Glutamatergic neuron (in vitro differentiated cells): ENCODE measurements at regions not wholly inside any gene's neighbourhood (a gene's known extent, or its start where the extent isn't known, plus 50 kb on each side); places are given as distances from the start of the nearest gene placed in this dataset.

ENCODE experiments used
- DNase-seq: peaks from one replicate; pipeline ENCODE4 v3.0.0; 2022
- H3K27ac Mint-ChIP-seq: one replicate; pipeline ENCODE4 v1.8.0; 2020; ENCODE audit warnings: mild to moderate bottlenecking, mixed read lengths, inconsistent platforms; ENCODE audit not compliant: unreplicated experiment
- H3K27me3 Mint-ChIP-seq: one replicate; pipeline ENCODE4 v1.8.0; 2020; ENCODE audit warnings: mild to moderate bottlenecking, moderate library complexity, mixed read lengths, inconsistent platforms; ENCODE audit not compliant: unreplicated experiment
- H3K36me3 Mint-ChIP-seq: one replicate; pipeline ENCODE4 v1.8.0; 2020; ENCODE audit warnings: mild to moderate bottlenecking, mixed read lengths, inconsistent platforms; ENCODE audit not compliant: unreplicated experiment
- H3K4me1 Mint-ChIP-seq: one replicate; pipeline ENCODE4 v1.8.0; 2020; ENCODE audit warnings: mild to moderate bottlenecking, low read depth, mixed read lengths, inconsistent platforms; ENCODE audit not compliant: unreplicated experiment
- H3K4me3 Mint-ChIP-seq: one replicate; pipeline ENCODE4 v1.8.0; 2020; ENCODE audit warnings: mild to moderate bottlenecking, mixed read lengths, inconsistent platforms; ENCODE audit not compliant: unreplicated experiment
- H3K9me3 Mint-ChIP-seq: one replicate; pipeline ENCODE4 v1.8.0; 2020; ENCODE audit warnings: mild to moderate bottlenecking, moderate library complexity, mixed read lengths, inconsistent platforms; ENCODE audit not compliant: unreplicated experiment
- TF ChIP-seq, protein P1 (sequence below): fragments of 200-600 bp; sonication (generic); IDR thresholded peaks from one replicate; pipeline ENCODE4 v1.5.0; 2021; ENCODE audit not compliant: partially characterized antibody, unreplicated experiment

DNA sequence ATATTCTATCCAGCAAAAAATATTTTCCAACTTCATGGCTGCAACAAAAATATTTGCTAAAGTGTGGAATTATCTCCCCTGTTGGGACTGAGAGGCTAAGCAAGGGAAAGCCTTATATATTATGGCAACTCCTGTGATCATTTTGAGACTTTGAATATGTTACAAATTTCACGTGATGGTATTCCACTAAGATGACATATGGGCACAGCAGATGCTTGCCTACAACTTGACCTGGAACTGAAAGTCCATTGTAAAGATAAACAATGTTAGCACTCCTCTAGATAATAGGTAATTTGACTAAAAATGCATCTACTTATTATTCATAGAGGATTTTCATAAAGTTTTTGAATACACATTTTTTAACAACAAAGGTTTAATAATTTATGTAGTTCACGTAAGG is 1141.5 kb upstream of the CDH6 start:
- TF ChIP-seq, protein P1, sequence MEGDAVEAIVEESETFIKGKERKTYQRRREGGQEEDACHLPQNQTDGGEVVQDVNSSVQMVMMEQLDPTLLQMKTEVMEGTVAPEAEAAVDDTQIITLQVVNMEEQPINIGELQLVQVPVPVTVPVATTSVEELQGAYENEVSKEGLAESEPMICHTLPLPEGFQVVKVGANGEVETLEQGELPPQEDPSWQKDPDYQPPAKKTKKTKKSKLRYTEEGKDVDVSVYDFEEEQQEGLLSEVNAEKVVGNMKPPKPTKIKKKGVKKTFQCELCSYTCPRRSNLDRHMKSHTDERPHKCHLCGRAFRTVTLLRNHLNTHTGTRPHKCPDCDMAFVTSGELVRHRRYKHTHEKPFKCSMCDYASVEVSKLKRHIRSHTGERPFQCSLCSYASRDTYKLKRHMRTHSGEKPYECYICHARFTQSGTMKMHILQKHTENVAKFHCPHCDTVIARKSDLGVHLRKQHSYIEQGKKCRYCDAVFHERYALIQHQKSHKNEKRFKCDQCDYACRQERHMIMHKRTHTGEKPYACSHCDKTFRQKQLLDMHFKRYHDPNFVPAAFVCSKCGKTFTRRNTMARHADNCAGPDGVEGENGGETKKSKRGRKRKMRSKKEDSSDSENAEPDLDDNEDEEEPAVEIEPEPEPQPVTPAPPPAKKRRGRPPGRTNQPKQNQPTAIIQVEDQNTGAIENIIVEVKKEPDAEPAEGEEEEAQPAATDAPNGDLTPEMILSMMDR: no peak
- Mint-ChIP-seq H3K27me3 (no peaks in the 10 kb centered on the region), H3K4me3 (no peak overlapping the region), H3K36me3 (peaks cover 4% of the 10 kb centered on the region), H3K27ac (peak overlapping the region; percentile 22), H3K4me1 (peaks cover 12% of the 10 kb centered on the region), H3K9me3 (no peaks in the 10 kb centered on the region)
- no peak for DNase-seq

DNA sequence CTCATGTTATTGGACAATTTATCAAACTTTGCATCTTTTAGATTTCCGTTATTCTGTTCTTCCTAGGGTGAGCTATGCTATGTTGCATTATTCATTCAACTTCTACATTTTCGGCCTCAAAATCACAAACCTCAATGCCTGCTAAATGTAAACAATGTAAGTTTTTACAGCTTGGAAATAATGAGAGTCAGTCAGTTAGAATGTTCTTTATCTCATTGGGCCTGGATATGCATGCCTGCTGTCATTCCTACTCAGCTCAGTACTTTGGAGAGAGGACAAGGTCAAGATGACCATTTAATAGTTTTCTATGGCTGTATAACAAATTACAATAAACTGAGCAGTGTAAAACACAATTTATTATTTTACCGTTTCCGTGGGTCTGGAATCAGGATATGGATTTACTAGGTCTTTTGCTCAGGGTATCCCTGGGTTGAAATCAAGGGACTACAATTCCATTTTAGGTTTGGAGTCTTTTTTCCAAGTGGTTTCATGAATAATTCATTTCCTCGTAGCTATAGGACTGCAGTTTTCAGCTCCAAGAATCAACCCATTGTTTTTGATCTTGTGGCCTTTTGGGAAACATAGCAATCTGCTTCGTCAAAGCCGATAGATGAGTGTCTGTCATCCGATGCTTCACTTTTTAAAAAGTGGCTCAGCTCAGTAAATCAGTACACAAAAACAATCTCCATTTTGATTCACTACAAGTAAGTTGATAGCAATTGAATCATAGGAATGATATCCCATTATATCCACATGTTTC is 1143.2 kb upstream of the CDH6 start:
- TF ChIP-seq, protein P1: no peak
- Mint-ChIP-seq H3K9me3 (no peaks in the 10 kb centered on the region), H3K4me3 (no peak overlapping the region), H3K27ac (no peak overlapping the region), H3K4me1 (peaks cover 12% of the 10 kb centered on the region), H3K27me3 (no peaks in the 10 kb centered on the region), H3K36me3 (no peaks in the 10 kb centered on the region)
- DNase-seq: no peak

DNA sequence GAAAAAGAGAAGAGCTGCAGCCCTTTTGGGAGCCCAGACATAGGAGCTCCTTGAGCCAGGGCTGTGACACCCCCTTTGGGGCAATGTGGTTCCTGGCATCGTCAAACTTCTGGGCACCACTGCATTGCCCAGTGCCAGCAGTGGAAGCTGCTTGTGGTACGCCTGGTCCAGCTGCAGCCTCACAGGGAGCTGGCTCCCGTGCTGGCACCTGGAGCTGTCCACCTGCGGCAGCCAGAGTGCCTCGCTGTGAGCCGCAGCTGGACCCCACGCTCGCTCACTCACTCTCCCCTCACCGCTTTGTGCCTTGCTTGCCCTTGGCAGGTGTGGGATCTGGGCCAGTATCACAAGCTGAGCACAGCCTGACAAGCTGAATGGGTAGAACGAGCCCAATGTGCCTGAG is 1150.8 kb upstream of the CDH6 start:
- no peak overlapping the region for H3K4me3 Mint-ChIP-seq
- TF ChIP-seq, protein P1: no peak
- no peaks in the 10 kb centered on the region for H3K27me3 Mint-ChIP-seq
- no peak overlapping the region for H3K27ac Mint-ChIP-seq
- DNase-seq: no peak
- peaks cover 4% of the 10 kb centered on the region for H3K4me1 Mint-ChIP-seq
- no peaks in the 10 kb centered on the region for H3K36me3 Mint-ChIP-seq
- no peaks in the 10 kb centered on the region for H3K9me3 Mint-ChIP-seq

DNA sequence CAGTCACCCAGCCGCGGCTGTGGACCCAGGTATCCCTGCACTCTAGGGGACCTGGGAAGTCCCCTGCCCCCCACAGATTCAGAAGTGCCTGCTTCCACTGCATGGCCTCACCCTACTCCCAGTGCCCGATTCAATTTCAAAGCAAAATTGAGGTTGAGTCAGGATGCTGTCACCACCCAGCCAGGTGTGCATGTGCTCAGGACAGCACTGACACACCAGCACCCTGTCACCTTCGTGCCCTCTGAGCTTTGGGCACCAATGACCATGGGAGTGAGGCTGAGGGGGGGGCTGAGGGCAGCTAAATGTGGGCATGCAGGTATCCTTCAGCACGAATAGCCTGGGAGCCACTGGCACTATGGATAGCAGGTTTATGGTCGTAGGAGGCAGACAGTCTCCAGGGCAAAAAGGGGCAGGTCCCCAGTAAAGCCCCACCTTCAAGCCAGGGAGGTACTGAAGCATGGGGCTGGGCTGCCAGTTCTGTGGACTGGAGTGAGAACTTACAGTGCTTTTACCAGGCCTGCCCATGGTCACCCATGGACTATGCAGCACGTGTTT is 1151.6 kb upstream of the CDH6 start:
- no peaks in the 10 kb centered on the region for H3K9me3 Mint-ChIP-seq
- H3K4me1 Mint-ChIP-seq: peaks cover 4% of the 10 kb centered on the region
- H3K27ac Mint-ChIP-seq: no peak overlapping the region
- no peak for DNase-seq
- H3K36me3 Mint-ChIP-seq: no peaks in the 10 kb centered on the region
- no peaks in the 10 kb centered on the region for H3K27me3 Mint-ChIP-seq
- TF ChIP-seq, protein P1: no peak
- no peak overlapping the region for H3K4me3 Mint-ChIP-seq

DNA sequence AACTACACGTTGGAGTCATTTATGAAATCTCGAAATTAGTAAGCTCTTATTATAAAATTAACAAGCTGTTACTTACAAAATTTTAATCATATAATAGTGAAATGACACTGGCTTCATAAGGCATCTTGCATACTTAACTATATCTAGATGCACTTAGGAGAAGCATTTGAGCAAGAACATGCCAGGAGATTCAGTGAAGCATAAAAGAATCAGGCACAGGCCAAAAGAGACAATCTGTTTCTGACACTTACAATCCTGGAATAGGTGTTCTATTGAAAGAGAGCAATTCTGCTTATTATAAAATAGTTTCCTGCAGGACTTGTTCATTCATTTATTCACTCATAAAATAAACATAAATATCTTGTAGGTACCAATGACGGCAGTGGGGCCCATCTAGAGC is 1152.2 kb upstream of the CDH6 start:
- TF ChIP-seq, protein P1: no peak
- no peak overlapping the region for H3K4me3 Mint-ChIP-seq
- no peaks in the 10 kb centered on the region for H3K9me3 Mint-ChIP-seq
- no peaks in the 10 kb centered on the region for H3K27me3 Mint-ChIP-seq
- peaks cover 4% of the 10 kb centered on the region for H3K4me1 Mint-ChIP-seq
- DNase-seq: no peak
- no peak overlapping the region for H3K27ac Mint-ChIP-seq
- H3K36me3 Mint-ChIP-seq: no peaks in the 10 kb centered on the region
